NCI-H2196 (cell line): ENCODE measurements at regions not wholly inside any gene's neighbourhood (a gene's known extent, or its start where the extent isn't known, plus 50 kb on each side); places are given as distances from the start of the nearest gene placed in this dataset.
"Not testable (repeated sequence)": the region's sequence is repeated elsewhere in the genome, so short reads cannot be mapped to it uniquely, and the experiment has no call there.

ENCODE experiments used
- DNase-seq: peaks from one replicate; lab custom pipeline; 2025; ENCODE audit not compliant: unreplicated experiment; lab: John Stamatoyannopoulos, UW

GRCh38 chr10:64648915-64649314 lies 1127.7 kb downstream of the REEP3 start:
- DNase-seq: no peak

- DNase-seq: no peak
Measured at GRCh38 chr10:64658528-64658927, 1137.3 kb downstream of the REEP3 start.

GRCh38 chr10:64659311-64659710 lies 1138.1 kb downstream of the REEP3 start:
- DNase-seq: no peak

- no peak for DNase-seq
Measured at GRCh38 chr10:64682043-64682442, 1160.8 kb downstream of the REEP3 start.

GRCh38 chr10:64690194-64690593 lies 1169.0 kb downstream of the REEP3 start:
- DNase-seq: no peak

- no peak for DNase-seq
Measured at GRCh38 chr10:64699244-64699643, 1178.0 kb downstream of the REEP3 start.

GRCh38 chr10:64702086-64702485 lies 1180.9 kb downstream of the REEP3 start:
- not testable (repeated sequence) for DNase-seq

- DNase-seq: no peak
Measured at GRCh38 chr10:64708884-64709681, 1187.9 kb downstream of the REEP3 start.

- DNase-seq: no peak
Measured at GRCh38 chr10:64726466-64726865, 1205.3 kb downstream of the REEP3 start.

GRCh38 chr10:64731016-64731415 lies 1209.8 kb downstream of the REEP3 start:
- no peak for DNase-seq

GRCh38 chr10:64732372-64732957 lies 1211.3 kb downstream of the REEP3 start:
- DNase-seq: no peak

GRCh38 chr10:64733980-64734379 lies 1212.8 kb downstream of the REEP3 start:
- no peak for DNase-seq

GRCh38 chr10:64738462-64738861 lies 1217.3 kb downstream of the REEP3 start:
- no peak for DNase-seq

GRCh38 chr10:64745565-64745964 lies 1224.4 kb downstream of the REEP3 start:
- no peak for DNase-seq

- DNase-seq: no peak
Measured at GRCh38 chr10:64750672-64751071, 1229.5 kb downstream of the REEP3 start.

GRCh38 chr10:64753516-64753915 lies 1232.3 kb downstream of the REEP3 start:
- DNase-seq: no peak

- DNase-seq: no peak
Measured at GRCh38 chr10:64760371-64760770, 1239.2 kb downstream of the REEP3 start.

GRCh38 chr10:64762861-64763260 lies 1241.7 kb downstream of the REEP3 start:
- DNase-seq: no peak

GRCh38 chr10:64765498-64765897 lies 1244.3 kb downstream of the REEP3 start:
- no peak for DNase-seq

- no peak for DNase-seq
Measured at GRCh38 chr10:64771253-64772050, 1250.3 kb downstream of the REEP3 start.

- DNase-seq: no peak
Measured at GRCh38 chr10:64773357-64773756, 1252.2 kb downstream of the REEP3 start.

GRCh38 chr10:64784451-64784850 lies 1263.2 kb downstream of the REEP3 start:
- not testable (repeated sequence) for DNase-seq
